DMS153 treated with DMSO at 0.1 percent for 48 hours (cell line): ENCODE measurements at regions not wholly inside any gene's neighbourhood (a gene's known extent, or its start where the extent isn't known, plus 50 kb on each side); places are given as distances from the start of the nearest gene placed in this dataset.

Source experiments
- DNase-seq: peaks from one replicate; lab custom pipeline; 2025; ENCODE audit not compliant: unreplicated experiment; lab: John Stamatoyannopoulos, UW

DNA sequence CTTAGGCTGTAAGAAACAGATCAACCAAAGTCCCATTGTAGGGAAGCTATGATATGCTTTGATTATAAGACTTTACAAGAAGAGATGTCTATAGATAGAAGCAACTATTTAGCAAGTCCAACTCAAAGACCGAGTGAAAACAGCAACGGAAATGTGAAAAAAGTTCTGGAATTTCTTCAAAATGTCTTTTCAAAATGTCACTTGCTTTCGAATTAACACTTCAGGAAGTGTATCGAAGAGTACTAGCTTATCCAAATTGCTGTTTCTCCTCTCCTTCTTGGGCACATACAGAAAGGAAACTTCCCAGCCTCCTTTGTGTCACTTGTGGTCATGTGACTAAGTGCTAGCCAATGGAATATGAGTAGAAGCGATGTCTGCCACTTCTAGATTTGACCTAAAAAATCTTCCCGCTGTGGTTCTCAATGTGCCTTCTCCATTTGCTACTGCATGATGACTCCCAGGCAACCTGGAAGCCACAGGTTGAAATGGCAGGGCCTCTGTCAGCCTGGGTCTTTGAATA, 89.9 kb downstream of the TSEN15 start:
- no peak for DNase-seq

DNA sequence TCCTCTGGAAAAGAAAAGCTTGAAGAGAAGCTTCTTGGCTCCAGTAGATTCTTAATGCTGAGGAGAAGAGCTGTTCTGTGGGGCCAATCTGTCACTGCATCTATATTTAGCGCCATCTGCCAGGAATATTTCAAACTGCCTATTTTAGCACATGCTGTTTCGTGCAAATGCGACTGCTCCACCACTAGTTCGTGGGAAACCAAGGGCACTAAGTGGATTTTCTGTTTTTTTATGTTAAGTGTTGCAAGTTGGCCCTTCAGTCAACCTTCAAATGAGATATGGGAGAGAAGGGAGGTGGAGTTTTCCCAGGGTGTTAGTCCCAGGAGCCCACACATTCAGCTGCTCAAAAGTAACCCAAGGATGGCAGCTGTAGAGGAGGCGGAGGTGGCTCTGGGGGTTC, 91.9 kb downstream of the TSEN15 start:
- DNase-seq = no peak

DNA sequence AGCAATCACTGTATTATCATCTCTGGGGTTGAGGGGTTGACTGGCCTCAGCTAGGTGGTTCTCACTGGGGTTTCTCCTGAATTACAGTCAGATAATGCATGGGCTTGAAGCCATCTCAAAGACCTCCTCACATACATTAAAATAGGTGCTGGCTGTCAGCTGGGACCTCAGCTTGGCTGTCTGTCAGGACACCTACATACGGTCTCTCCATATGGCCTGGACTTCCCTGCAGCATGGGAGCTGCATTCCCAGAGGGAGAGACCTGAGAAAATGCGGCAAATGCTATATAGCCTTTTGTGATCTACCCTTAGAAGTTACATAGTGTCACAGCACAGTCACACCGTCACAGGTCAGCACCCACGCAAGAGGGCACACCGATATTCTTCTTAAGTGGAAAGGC, 93.6 kb downstream of the TSEN15 start:
- no peak for DNase-seq

DNA sequence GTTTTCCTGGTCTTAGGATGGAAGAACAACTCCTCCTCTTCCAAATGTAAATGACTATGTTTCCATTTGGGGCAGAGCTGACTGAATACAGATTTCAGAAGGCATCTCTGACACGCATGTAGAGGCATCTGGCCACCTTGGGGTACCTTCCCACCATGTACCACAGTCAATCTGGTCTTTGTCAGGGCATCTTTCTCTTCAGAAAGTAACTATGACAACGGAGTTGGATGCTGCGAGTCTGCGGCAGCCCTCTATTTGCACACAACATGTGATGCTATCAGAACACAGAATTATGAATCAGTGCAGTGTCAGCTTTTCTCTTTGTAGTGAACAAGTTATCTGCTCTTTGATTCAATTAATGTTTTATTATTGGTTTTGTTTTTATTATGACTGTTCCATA, 94.7 kb downstream of the TSEN15 start:
- no peak for DNase-seq

DNA sequence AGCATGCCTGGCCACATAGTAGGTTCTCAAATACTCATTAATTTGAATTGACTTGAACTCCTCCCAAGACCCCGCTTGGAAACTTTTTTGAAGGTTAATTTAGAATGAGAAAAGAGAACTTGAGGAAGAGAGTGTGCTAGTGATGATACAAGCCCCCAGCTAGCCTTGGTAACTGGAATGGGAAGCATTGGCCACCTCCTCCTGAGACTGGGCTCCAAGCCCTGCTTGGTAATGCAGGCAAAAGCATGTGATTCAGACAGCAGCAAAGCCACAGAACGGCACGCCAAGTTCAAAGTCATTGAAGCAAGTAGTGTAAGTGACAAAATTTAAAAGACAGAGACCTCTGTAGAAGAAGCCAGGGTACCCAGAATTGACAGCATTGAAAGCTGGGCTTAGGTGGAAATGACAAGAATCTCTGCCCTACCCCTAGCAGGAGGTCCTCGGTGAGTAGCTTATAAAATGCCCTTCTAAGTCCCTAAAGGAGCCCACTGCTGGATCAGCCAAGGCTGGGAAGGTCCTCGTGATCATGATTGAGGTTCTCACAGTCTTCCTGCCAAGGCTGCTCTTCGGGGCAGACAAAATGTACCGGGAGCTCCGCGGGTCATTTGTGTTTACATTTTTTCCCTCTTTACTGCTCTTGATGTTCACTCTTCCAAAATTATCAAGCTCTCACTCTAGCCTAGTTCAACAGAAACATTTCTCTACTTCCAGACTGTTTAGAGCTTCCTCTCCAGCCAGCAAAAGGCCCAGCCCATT, 99.4 kb downstream of the TSEN15 start:
- DNase-seq = no peak

DNA sequence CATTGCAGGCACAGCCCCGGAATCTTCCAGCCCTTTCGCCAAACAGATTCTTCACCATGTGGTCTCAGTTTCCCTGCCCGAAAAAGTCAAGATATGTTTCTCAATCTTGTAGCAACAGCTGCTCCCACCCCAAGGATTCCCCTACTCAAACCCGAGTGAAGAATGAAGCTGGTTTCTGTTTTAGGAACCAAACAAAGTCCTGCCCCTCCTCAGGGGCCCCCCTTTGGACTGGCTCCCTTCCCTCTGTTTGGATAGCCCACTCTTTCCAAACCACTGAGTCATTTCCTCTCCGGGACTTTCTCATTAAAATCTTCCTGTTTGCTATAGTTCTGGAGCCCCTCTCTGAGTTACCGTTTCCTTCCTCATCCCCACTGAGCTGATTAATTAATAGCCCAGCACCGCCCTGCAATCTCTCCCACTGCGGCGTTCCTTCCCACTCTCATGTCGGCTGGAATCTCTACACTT, 100.9 kb downstream of the TSEN15 start:
- DNase-seq = no peak

DNA sequence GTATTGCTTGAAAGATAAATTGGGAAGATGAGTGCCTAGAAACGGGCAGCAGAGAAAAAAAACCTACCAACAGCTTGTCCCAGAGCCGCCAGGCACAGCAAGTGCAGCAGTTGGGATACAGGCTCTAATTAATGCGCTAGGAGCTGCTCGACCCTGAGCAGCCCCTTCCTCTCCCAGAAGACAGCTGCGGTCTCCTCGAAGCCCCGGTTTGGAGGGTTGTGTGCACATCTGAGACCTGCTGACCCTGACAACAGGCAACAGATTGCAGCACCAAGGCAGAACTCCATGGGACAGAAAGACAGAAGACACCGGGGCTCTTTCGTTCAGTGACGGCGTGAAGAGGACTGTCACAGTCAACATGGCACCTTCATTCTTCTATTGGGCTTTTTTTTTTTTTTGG, 101.4 kb downstream of the TSEN15 start:
- DNase-seq = no peak

DNA sequence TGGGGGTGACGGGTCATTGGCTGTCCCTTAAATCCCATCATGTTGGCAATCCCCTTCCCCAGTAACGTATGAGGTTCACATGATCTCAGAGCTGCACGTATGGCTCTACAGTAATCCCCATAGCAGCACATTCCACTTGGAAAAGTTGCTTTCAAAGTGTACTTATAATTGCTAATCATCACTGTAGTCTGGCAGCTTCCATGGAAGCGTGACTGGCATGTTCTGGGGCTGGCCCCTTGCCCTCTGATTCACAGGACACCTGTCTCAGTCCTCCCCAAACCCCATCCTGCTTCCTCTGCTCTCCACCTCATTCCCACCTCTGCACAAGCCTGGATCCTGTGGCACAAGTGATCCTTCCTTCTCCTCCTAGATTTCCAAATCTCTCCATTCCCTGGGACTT, 102.2 kb downstream of the TSEN15 start:
- no peak for DNase-seq

DNA sequence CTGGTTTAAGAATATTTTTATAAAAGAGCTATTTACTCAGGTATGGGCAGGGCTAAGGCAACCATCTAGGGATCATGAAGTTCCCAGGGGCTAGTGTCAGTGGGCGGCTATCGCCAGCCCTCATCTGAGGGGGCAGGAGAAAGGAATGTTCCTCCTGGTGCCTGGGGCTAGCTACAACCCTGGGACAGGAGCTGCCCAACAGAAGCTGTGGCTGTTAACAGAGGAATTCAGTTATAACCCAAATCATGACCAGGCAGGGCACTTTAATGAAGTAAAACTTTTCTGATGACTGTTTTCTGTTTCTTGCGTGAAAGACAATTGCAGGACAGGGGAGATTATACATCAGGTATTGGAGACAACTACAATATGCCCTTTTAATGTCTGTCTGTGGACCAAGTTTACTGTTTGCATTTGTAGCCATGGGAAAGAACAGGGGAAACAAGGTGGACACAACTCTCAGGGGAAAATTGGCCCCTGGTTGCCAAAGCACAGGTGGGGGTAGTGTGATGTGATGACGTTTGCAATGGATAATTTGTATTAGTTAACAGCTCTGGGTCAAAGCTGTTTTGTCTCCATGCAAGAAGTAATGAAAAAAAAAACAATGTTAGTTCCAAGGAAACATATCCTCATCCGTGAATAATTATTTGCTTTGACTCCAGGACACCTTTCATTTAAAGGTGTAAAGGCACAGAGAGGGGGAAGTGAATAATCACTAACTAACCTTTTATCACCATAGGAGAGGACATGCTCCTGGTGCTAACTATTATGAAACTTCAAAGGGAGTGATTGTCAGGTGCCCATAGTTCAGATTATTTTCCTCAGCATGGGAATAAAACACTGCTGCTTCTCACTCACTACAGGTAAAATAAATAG, 105.2 kb downstream of the TSEN15 start:
- no peak for DNase-seq

DNA sequence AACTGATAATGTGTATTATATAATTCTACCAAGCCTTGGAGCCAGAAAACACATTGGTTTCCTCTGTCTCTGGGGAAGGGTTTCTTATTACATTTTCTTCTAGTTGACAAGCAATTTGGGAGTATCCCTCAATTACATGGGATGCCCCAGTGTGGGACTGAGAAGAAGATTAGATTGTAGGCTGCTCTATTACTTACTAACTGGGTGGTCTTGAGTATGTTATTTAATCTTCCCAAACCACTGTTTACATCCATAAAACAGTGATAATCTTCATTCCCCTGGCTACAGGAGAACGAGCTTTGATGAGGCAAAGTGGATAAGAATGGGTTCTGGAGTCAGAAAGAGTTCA, 105.8 kb downstream of the TSEN15 start:
- no peak for DNase-seq

DNA sequence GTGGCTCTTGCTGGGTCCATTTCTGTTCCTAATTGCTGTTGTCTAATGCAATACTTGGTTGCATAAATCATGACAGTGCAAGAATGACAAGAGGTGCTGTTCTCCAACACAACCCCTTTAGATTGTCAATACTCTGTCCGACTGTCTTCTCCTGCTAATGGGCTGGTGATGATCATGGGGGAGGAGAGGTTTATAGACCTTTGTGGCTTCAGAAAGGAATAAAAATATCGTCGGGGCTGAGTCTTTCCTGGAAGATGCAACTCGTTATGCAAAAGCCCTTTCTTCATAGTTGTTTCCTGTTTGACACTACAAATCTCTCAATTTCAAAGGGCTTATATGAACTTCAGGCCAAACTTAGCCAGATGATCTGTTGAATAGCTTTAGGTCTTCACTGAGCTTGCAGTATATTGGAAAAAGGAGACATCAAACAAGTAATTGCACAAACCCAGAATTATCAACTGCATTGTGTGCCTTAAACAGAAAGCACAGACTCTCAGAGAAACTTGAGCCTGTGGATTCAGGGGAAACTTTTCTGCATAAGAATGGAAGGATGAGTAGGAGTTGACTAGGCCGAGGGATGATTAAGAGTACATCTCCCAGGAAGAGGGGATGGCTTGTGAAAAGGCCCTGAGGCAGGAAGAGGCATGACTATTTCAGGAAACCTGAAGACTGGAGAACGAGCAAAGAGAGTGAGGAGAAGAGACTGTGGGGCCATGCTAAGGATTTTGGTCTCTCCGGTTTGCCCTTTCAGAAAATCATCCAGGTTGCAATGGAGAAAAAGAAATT, 107.6 kb downstream of the TSEN15 start:
- no peak for DNase-seq

DNA sequence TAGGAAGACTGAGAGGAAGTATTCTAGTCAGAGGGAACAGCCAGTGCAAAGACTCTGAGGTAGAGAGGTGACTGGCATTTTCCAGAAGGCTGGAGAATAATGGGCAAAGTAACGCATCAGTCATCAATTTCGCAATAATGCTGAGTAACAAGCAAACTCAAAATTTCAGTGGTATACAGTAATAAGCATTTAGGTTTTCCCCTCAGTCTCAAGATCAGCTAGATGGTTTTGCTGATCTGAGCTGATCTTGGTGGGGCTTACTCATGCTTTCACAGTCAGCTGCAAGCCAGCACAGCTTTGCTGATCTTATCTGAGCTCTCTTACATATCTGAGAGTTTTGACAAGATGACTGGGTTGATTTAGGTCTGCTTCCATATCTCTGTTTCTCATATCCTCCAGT, 108.7 kb downstream of the TSEN15 start:
- DNase-seq = no peak

DNA sequence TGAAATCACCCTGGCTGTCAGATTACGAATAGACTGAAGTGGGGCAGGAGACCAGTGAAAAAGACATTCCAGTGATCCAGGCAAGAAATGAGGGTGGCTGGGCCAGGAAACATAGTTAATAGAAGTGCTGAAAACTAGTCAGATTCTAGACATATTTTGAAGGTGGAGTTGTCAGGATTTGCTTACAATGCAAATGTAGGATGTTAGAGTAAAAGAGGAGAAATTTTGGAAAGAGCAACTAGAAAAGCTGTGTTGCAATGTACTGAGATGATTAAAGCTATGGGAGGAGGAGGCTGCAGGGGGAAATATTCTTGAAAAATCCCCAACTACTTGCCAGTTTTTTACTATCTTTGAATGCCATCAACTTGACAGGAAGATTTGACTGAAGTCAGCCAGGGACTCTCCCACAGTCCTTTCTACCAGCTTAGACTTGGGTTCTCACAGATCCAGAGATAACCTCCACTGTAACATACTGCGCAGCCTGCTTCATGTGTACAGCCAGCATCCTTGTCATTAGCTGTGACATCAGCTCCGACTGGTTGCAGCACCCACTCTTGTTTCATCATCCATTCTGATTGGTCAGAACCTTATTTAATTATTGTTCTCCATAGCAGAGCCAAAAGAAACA, 109.7 kb downstream of the TSEN15 start:
- DNase-seq = no peak

DNA sequence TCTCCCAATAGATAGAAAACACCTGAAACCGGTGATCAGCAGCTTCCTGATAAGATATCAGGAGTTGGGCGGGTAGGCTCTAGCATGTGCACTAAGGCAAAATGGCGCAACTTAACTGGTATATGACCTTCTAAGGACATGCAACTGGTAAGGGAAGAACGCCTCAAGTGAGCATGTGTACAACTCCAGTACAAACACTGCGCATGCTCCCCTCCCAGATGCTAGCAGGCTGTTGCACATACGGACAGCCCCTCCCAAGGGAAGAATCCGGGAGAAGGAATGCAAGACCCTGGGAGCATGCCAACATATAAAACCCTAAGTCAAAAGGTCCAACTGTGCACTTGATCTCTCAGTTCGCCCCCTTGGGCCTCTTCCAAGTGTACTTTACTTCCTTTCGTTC, 110.8 kb downstream of the TSEN15 start:
- no peak for DNase-seq

DNA sequence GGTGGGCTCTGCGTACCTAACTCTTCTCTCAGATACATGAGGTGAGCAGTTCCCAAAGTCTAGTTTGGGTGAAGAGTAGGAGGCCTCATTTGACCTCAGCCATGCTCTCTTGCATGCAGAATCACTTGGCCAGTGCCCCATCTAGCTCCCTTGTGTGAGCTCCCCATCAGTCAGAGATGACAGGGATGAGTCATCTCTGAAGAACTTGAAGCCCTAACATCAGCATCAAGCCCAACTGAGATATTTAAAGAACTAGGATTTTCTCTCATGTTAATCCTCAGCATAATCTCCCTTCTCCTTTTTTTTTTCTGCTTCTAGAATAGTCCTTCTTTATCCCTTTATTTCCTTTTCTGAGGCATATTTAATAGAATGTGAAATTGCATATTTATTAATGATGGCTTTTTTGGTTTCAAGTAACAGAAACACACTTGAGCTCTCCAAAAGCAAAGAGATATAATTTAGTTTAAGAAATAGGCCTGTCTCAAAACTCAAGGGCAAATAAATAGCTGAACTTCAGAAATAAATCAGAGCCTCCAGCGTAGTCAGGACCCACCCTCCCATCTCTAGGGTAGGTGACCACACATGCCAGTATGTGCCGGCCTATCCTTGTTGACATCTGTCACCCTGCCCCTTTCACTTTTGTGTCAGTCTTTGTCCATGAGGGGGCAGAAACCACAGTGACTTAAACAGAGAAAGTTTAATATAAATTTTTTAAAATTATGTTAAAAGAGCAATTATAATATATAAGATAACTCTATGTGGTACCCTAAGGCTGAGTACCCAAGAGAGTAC, 112.3 kb downstream of the TSEN15 start:
- DNase-seq = no peak

DNA sequence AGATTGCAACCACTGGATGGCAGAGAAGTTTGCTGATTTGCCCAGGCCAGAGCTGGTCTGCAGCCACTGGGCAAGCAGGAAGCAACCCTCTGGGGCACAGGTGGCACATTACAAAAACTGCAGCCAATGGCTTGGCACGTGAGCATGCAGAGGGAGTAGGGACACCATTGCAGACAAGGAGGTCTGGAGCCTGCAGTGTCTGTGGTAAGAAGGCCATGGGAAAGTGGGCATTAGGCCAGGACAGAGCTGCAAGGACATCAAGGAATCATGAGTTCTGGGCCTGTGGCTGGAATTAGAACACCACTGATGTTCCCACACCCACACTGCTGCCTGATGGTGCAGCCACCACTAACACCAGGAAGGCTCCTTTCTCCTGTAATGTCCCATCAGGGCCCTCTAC, 113.0 kb downstream of the TSEN15 start:
- no peak for DNase-seq

DNA sequence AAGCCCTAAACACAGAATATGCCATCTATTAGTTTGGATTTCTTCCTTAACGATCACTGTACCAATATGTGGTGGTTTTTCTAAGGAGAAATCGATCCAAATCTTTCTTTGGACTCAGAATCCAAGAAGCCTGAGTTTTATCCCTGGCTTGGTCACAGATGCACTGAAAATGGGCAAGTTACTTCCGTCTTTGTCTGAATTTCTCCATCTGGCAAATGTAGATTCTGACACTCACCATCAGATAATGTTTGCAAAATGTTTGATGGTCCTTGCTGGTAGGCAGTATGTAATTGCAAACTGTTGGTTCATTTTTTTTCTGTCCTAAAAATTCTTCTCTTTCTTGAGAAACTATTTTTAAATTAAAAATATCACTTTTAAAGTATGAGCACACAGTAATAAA, 115.0 kb downstream of the TSEN15 start:
- DNase-seq = no peak

DNA sequence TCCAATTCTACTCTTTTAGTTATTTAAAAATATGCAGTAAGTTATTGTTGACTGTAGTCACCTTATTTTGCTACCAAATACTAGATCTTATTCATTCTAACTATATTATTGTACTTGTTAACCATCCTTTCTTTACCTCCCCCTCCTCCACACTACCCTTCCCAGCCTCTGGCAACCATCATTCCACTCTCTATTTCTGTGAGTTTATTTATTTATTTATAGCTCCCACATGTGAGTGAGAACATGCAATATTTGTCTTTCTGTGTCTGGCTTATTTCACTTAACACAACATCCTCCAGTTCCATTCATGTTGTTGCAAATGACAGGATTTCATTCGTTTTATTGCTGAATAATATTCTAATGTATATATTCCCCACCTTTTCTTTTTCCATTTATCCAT, 115.8 kb downstream of the TSEN15 start:
- DNase-seq = no peak

DNA sequence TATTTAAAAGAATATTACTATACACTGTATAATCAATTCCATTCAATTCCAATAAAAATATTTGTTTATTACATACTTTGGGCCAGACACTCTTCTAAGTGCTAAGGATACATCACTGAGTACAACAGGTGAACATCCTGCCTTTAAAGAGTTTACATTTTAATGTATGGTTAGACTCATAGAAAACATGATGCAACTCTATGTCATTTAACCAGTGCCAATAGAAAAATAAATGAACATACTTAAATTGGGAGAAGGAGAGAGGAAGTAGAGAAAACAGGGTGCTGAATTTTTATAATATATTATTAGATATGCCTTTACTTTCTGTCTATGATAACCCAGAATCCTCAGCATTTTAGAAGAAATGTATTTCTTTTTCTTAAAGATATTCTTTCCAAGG, 119.2 kb downstream of the TSEN15 start:
- DNase-seq = no peak

DNA sequence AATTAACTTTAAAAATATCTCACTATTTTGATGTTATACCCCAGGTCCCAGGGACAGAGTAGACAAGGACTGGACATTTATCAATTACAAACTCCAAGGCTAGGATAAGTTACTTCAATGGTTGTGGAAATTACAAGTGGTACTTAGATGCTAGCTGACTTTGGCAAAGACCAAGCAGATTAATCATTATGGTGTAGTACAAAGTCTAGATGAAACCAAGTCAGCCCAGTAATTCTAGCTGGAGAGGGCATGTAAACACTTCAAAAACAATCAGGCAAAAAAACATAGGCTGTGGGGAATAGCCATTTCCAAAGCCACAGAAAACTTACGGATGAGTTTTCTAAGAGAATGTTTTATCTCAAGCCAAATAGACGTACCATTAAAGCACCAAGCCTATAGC, 124.5 kb downstream of the TSEN15 start:
- DNase-seq = no peak
